Gastroesophageal sphincter (tissue), 3 donors: ENCODE measurements at regions not wholly inside any gene's neighbourhood (a gene's known extent, or its start where the extent isn't known, plus 50 kb on each side); places are given as distances from the start of the nearest gene placed in this dataset.

Source experiments
- EP300 ChIP-seq: sonication (generic); formaldehyde crosslinking; IDR thresholded peaks from one replicate; pipeline ENCODE4 v1.6.1; 2017; ENCODE audit warnings: antibody characterized with exemption, mild to moderate bottlenecking
- POLR2A ChIP-seq, 2 donors: fragments of 450-650 bp; IDR thresholded peaks; one replicate each; pipeline ENCODE4 v1.6.1; 2017; ENCODE audit warnings: antibody characterized with exemption in 2 of 2, mild to moderate bottlenecking in 2 of 2, moderate library complexity in 1 of 2
- POLR2AphosphoS5 ChIP-seq: sonication (generic); formaldehyde crosslinking; IDR thresholded peaks from one replicate; pipeline ENCODE4 v1.6.1; 2017; ENCODE audit warnings: antibody characterized with exemption
- TF ChIP-seq, protein P1 (sequence below), 4 experiments: fragments of 200-600 bp in 2 of 4; fragments of 450-650 bp in 2 of 4; sonication (generic) in 1 of 4; IDR thresholded peaks; one replicate each; pipeline ENCODE4 v1.5.1; 2017 to 2019; ENCODE audit warnings: antibody characterized with exemption in 4 of 4, mild to moderate bottlenecking in 2 of 4, moderate library complexity in 2 of 4

DNA sequence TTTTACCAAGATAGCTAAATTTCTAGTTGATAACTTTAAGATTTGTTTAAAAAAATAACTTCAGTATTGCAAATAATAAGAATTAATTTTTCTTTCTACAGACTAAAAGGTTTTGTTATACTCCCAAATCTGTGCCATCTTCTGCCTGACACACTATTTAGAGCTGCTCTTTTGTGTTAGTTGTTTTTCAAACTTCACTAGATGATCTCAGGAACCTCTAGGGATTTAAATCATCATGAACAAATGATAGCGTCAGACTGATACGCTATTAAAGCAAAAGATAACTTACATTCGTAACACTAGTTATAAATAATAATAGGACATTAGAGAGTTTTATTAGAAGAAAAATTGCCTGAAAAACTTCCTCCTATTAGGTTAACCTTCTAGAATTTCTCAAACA lies 243.1 kb upstream of the CXADR start:
- TF ChIP-seq, protein P1, sequence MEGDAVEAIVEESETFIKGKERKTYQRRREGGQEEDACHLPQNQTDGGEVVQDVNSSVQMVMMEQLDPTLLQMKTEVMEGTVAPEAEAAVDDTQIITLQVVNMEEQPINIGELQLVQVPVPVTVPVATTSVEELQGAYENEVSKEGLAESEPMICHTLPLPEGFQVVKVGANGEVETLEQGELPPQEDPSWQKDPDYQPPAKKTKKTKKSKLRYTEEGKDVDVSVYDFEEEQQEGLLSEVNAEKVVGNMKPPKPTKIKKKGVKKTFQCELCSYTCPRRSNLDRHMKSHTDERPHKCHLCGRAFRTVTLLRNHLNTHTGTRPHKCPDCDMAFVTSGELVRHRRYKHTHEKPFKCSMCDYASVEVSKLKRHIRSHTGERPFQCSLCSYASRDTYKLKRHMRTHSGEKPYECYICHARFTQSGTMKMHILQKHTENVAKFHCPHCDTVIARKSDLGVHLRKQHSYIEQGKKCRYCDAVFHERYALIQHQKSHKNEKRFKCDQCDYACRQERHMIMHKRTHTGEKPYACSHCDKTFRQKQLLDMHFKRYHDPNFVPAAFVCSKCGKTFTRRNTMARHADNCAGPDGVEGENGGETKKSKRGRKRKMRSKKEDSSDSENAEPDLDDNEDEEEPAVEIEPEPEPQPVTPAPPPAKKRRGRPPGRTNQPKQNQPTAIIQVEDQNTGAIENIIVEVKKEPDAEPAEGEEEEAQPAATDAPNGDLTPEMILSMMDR (IDR thresholded peaks at IDR 0.05), result no peak
- TF ChIP-seq POLR2A (IDR thresholded peaks at IDR 0.05) (no peak), EP300 (no peak), POLR2AphosphoS5 (no peak)
